Ishikawa (cell line): ENCODE measurements at regions not wholly inside any gene's neighbourhood (a gene's known extent, or its start where the extent isn't known, plus 50 kb on each side); places are given as distances from the start of the nearest gene placed in this dataset.

ENCODE experiments used
- CEBPB ChIP-seq: IDR thresholded peaks from 2 replicates; pipeline ENCODE4 v1.6.1; 2012
- CREB1 ChIP-seq: IDR thresholded peaks from 2 replicates; pipeline ENCODE4 v1.6.1; 2012; ENCODE audit warnings: low read depth
- EGR1 ChIP-seq: IDR thresholded peaks from 2 replicates; pipeline ENCODE4 v1.6.1; 2012
- EP300 ChIP-seq: IDR thresholded peaks from 2 replicates; pipeline ENCODE4 v1.6.1; 2012; ENCODE audit warnings: borderline replicate concordance
- FOXM1 ChIP-seq: IDR thresholded peaks from 2 replicates; pipeline ENCODE4 v1.6.1; 2012; ENCODE audit warnings: low read depth, borderline replicate concordance
- MAX ChIP-seq: IDR thresholded peaks from 2 replicates; pipeline ENCODE4 v1.6.1; 2012
- NFIC ChIP-seq: IDR thresholded peaks from 2 replicates; pipeline ENCODE4 v1.6.1; 2012
- RAD21 ChIP-seq: IDR thresholded peaks from 2 replicates; pipeline ENCODE4 v1.6.1; 2012; ENCODE audit warnings: low read depth
- REST ChIP-seq: IDR thresholded peaks from 2 replicates; pipeline ENCODE4 v1.6.1; 2012; ENCODE audit warnings: low read depth, mild to moderate bottlenecking
- TAF1 ChIP-seq: IDR thresholded peaks from 2 replicates; pipeline ENCODE4 v1.6.1; 2012; ENCODE audit warnings: low read depth, mild to moderate bottlenecking
- TCF12 ChIP-seq: IDR thresholded peaks from 2 replicates; pipeline ENCODE4 v1.6.1; 2012; ENCODE audit warnings: low read depth
- TEAD4 ChIP-seq: IDR thresholded peaks from 2 replicates; pipeline ENCODE4 v1.6.1; 2012
- YY1 ChIP-seq: IDR thresholded peaks from 2 replicates; pipeline ENCODE4 v1.6.1; 2012; ENCODE audit warnings: low read depth
- ZBTB7A ChIP-seq: IDR thresholded peaks from 2 replicates; pipeline ENCODE4 v1.6.1; 2012; ENCODE audit warnings: low read depth
- TF ChIP-seq, protein P1 (sequence below): IDR thresholded peaks from 2 replicates; pipeline ENCODE4 v1.6.1; 2012

- TF ChIP-seq EGR1, result no peak
- TF ChIP-seq TCF12, result no peak
- no peak for TF ChIP-seq REST
Observed at GRCh38 chr4:124092541-124092984, 620.0 kb downstream of the ANKRD50 start.

DNA sequence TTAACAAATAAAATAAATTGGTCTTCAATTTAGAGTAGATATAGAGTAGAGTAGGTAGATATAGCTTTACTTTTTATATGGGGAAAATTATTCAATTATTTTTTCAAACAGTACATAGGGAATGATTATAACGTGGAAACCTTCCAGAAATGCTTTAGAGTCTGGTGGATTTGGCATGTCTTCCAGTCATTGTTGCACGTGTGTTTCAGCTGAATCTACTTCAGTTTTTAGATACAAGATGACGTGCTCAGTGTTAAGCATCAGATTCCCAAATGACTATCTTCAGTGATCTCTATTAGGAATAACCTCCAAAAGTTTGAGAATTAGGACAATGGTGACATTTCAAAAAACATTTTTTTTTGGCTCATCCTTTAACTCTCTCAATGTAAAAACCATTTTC, 616.9 kb downstream of the ANKRD50 start:
- TF ChIP-seq, protein P1, sequence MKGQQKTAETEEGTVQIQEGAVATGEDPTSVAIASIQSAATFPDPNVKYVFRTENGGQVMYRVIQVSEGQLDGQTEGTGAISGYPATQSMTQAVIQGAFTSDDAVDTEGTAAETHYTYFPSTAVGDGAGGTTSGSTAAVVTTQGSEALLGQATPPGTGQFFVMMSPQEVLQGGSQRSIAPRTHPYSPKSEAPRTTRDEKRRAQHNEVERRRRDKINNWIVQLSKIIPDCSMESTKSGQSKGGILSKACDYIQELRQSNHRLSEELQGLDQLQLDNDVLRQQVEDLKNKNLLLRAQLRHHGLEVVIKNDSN, result no peak
- TF ChIP-seq FOXM1 (no peak), EP300 (no peak), TCF12 (no peak), RAD21 (no peak), ZBTB7A (no peak), CEBPB (no peak), MAX (no peak), TEAD4 (no peak), NFIC (no peak), CREB1 (no peak), EGR1 (no peak), TAF1 (no peak), YY1 (no peak), REST (no peak)

DNA sequence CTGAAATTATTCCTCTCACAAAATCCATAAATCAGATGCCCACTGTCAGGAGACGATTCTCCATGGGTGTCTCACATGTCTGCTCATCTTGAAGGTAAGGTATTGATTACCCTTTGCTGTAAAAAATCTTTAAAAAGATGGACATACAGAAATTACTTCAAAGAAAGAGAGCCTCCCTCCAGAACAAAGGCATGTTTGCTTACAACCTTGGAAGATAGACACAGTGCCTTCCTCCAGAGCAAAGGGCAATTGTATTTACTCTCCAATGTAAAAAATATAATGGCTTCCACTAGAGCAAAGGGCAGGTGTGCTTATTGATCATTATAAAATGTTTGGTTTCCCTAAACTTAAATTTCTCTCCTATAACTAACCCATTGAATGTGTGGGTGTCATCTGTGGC, 616.2 kb downstream of the ANKRD50 start:
- no peak for TF ChIP-seq EGR1
- TF ChIP-seq EP300, result no peak
- TF ChIP-seq YY1, result no peak
- TF ChIP-seq ZBTB7A, result no peak
- TF ChIP-seq TEAD4, result no peak
- TF ChIP-seq RAD21, result no peak
- TF ChIP-seq CREB1, result no peak
- TF ChIP-seq NFIC, result no peak
- no peak for TF ChIP-seq TCF12
- TF ChIP-seq TAF1, result no peak
- TF ChIP-seq MAX, result no peak
- TF ChIP-seq REST, result no peak
- TF ChIP-seq, protein P1, result no peak
- no peak for TF ChIP-seq CEBPB
- no peak for TF ChIP-seq FOXM1

DNA sequence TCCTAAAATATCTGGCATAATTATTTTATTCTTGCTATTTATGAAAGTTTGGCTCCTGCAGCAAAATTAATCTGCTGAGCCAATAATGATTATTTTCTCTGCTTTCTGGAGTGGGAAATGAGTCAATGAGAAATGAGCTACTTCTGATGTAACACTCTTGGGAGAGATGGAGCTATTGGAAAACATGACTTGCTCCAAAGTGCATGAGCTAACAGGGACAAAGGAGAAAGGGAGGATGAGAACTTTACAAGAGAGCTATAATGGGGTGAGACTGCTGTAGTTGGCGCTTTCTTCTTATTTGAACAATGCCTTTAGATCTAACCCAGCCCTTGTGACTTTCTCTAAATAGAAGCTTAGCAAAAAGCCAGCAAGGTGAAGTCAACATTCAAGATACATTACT, 615.1 kb downstream of the ANKRD50 start:
- no peak for TF ChIP-seq EP300
- TF ChIP-seq FOXM1, result no peak
- no peak for TF ChIP-seq TAF1
- TF ChIP-seq, protein P1, result no peak
- no peak for TF ChIP-seq NFIC
- no peak for TF ChIP-seq ZBTB7A
- no peak for TF ChIP-seq CEBPB
- TF ChIP-seq CREB1, result no peak
- TF ChIP-seq EGR1, result no peak
- TF ChIP-seq RAD21, result no peak
- TF ChIP-seq TCF12, result no peak
- no peak for TF ChIP-seq TEAD4
- TF ChIP-seq MAX, result no peak
- no peak for TF ChIP-seq REST
- TF ChIP-seq YY1, result no peak
